Hematopoietic multipotent progenitor cell treated with erythropoietin and hydrocortisone succinate and interleukin-3 and kit ligand, for 6 days (in vitro differentiated cells): ENCODE measurements at regions not wholly inside any gene's neighbourhood (a gene's known extent, or its start where the extent isn't known, plus 50 kb on each side); places are given as distances from the start of the nearest gene placed in this dataset.

Source experiments
- DNase-seq: peaks from one replicate; pipeline ENCODE4 v3.0.0-alpha.2; 2015

- DNase-seq: no peak
Measured at GRCh38 chr10:93180482-93180931, 106.8 kb downstream of the CYP26A1 start.

GRCh38 chr10:93181271-93182048 is 107.8 kb downstream of the CYP26A1 start:
- no peak for DNase-seq

- DNase-seq: no peak
Measured at GRCh38 chr10:93182049-93182327, 108.3 kb downstream of the CYP26A1 start.

- DNase-seq: no peak
Measured at GRCh38 chr10:93182790-93183189, 109.1 kb downstream of the CYP26A1 start.

GRCh38 chr10:93186653-93187052 is 113.0 kb downstream of the CYP26A1 start:
- DNase-seq: no peak

GRCh38 chr10:93189944-93190343 is 116.3 kb downstream of the CYP26A1 start:
- no peak for DNase-seq

- DNase-seq: peak; percentile 36
Measured at GRCh38 chr10:93190372-93190771, 116.7 kb downstream of the CYP26A1 start.

- DNase-seq: no peak
Measured at GRCh38 chr10:93193906-93194305, 120.2 kb downstream of the CYP26A1 start.

GRCh38 chr10:93198401-93199131 is 124.9 kb downstream of the CYP26A1 start:
- no peak for DNase-seq

- DNase-seq: peak; percentile 30
Measured at GRCh38 chr10:93199191-93199751, 125.6 kb downstream of the CYP26A1 start.

GRCh38 chr10:93204494-93205485 is 131.1 kb downstream of the CYP26A1 start:
- DNase-seq: no peak

- no peak for DNase-seq
Measured at GRCh38 chr10:93206652-93207051, 133.0 kb downstream of the CYP26A1 start.

GRCh38 chr10:93208717-93209464 is 135.2 kb downstream of the CYP26A1 start:
- DNase-seq: no peak

- DNase-seq: no peak
Measured at GRCh38 chr10:93211991-93212390, 138.3 kb downstream of the CYP26A1 start.

- no peak for DNase-seq
Measured at GRCh38 chr10:93215312-93215711, 141.6 kb downstream of the CYP26A1 start.

GRCh38 chr10:93216341-93216985 is 142.8 kb downstream of the CYP26A1 start:
- DNase-seq: no peak

- DNase-seq: no peak
Measured at GRCh38 chr10:93218386-93218785, 144.7 kb downstream of the CYP26A1 start.

- DNase-seq: no peak
Measured at GRCh38 chr10:93219347-93219746, 145.7 kb downstream of the CYP26A1 start.

GRCh38 chr10:93220296-93221170 is 146.8 kb downstream of the CYP26A1 start:
- DNase-seq: no peak

GRCh38 chr10:93221171-93221496 is 147.4 kb downstream of the CYP26A1 start:
- no peak for DNase-seq

GRCh38 chr10:93221521-93221920 is 147.8 kb downstream of the CYP26A1 start:
- DNase-seq: no peak
